ENCODE measurements at regions not wholly inside any gene's neighbourhood (a gene's known extent, or its start where the extent isn't known, plus 50 kb on each side); places are given as distances from the start of the nearest gene placed in this dataset.

DNA sequence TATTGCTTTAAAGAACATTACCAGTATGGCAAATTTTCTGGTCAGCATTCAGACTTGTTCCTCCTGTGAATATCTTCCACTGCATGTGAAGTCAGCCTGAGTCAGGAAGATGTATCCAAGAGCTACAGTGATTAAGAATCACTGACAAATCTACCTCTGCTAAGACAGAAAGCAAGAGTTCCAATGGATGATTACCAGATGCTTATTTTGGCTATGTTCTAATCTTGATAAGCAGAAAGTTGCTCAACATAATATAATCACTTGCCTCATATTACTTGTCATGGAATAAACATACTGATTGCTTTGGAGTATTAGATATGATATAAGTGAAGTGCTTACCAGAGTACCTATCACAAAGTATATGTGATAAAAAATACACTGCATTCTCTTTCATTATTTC is 738.1 kb downstream of the ADGRL2 start:
- no peak for TF ChIP-seq POLR2A (IDR thresholded peaks at IDR 0.05)
- TF ChIP-seq, protein P1, sequence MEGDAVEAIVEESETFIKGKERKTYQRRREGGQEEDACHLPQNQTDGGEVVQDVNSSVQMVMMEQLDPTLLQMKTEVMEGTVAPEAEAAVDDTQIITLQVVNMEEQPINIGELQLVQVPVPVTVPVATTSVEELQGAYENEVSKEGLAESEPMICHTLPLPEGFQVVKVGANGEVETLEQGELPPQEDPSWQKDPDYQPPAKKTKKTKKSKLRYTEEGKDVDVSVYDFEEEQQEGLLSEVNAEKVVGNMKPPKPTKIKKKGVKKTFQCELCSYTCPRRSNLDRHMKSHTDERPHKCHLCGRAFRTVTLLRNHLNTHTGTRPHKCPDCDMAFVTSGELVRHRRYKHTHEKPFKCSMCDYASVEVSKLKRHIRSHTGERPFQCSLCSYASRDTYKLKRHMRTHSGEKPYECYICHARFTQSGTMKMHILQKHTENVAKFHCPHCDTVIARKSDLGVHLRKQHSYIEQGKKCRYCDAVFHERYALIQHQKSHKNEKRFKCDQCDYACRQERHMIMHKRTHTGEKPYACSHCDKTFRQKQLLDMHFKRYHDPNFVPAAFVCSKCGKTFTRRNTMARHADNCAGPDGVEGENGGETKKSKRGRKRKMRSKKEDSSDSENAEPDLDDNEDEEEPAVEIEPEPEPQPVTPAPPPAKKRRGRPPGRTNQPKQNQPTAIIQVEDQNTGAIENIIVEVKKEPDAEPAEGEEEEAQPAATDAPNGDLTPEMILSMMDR (IDR thresholded peaks at IDR 0.05), result no peak

Data from adrenal gland (tissue), 5 donors.